SKM-1 (cell line): ENCODE measurements at regions not wholly inside any gene's neighbourhood (a gene's known extent, or its start where the extent isn't known, plus 50 kb on each side); places are given as distances from the start of the nearest gene placed in this dataset.

Source experiments
- DNase-seq: peaks from one replicate; lab custom pipeline; 2025; ENCODE audit not compliant: unreplicated experiment; lab: John Stamatoyannopoulos, UW

GRCh38 chr14:53683229-53683628, 273.4 kb downstream of the BMP4 start:
- no peak for DNase-seq

- DNase-seq, result no peak
These were observed 284.1 kb downstream of the BMP4 start for GRCh38 chr14:53672526-53672925.

GRCh38 chr14:53670701-53671100, 285.9 kb downstream of the BMP4 start:
- no peak for DNase-seq

- DNase-seq, result no peak
These were observed 287.7 kb downstream of the BMP4 start for GRCh38 chr14:53668897-53669296.

GRCh38 chr14:53663709-53664108, 292.9 kb downstream of the BMP4 start:
- DNase-seq, result no peak

- DNase-seq, result no peak
These were observed 301.4 kb downstream of the BMP4 start for GRCh38 chr14:53655080-53655785.

GRCh38 chr14:53652068-53652467, 304.6 kb downstream of the BMP4 start:
- no peak for DNase-seq

- DNase-seq, result no peak
These were observed 305.4 kb downstream of the BMP4 start for GRCh38 chr14:53651096-53651740.

- no peak for DNase-seq
These were observed 309.7 kb downstream of the BMP4 start for GRCh38 chr14:53646925-53647324.

- DNase-seq, result no peak
These were observed 315.9 kb downstream of the BMP4 start for GRCh38 chr14:53640695-53641094.

- DNase-seq, result no peak
These were observed 317.7 kb downstream of the BMP4 start for GRCh38 chr14:53638966-53639365.

GRCh38 chr14:53634793-53635192, 321.8 kb downstream of the BMP4 start:
- DNase-seq, result no peak

GRCh38 chr14:53630336-53630735, 326.3 kb downstream of the BMP4 start:
- DNase-seq, result no peak

GRCh38 chr14:53628732-53629430, 327.7 kb downstream of the BMP4 start:
- no peak for DNase-seq

GRCh38 chr14:53628261-53628660, 328.4 kb downstream of the BMP4 start:
- DNase-seq, result no peak

GRCh38 chr14:53626761-53627160, 329.9 kb downstream of the BMP4 start:
- DNase-seq, result no peak

- no peak for DNase-seq
These were observed 334.2 kb downstream of the BMP4 start for GRCh38 chr14:53622447-53622846.

GRCh38 chr14:53621921-53622320, 334.7 kb downstream of the BMP4 start:
- no peak for DNase-seq

- DNase-seq, result no peak
These were observed 335.2 kb downstream of the BMP4 start for GRCh38 chr14:53621433-53621832.

GRCh38 chr14:53620890-53621289, 335.7 kb downstream of the BMP4 start:
- DNase-seq, result no peak

GRCh38 chr14:53620317-53620716, 336.3 kb downstream of the BMP4 start:
- no peak for DNase-seq

GRCh38 chr14:53619691-53620231, 336.9 kb downstream of the BMP4 start:
- no peak for DNase-seq
